ENCODE measurements at regions not wholly inside any gene's neighbourhood (a gene's known extent, or its start where the extent isn't known, plus 50 kb on each side); places are given as distances from the start of the nearest gene placed in this dataset.

- no peak overlapping the region for H3K27ac ChIP-seq (ENCODE audit: low read depth, low read length, poor library complexity, severe bottlenecking)
- TF ChIP-seq EZH2 (IDR thresholded peaks at IDR 0.05; ENCODE audit: borderline replicate concordance, low read length) (no peak), CTCF (IDR thresholded peaks at IDR 0.05; ENCODE audit: low read length) (no peak)
Observed at GRCh38 chr4:71081192-71081591, 87.7 kb downstream of the DCK start.

DNA sequence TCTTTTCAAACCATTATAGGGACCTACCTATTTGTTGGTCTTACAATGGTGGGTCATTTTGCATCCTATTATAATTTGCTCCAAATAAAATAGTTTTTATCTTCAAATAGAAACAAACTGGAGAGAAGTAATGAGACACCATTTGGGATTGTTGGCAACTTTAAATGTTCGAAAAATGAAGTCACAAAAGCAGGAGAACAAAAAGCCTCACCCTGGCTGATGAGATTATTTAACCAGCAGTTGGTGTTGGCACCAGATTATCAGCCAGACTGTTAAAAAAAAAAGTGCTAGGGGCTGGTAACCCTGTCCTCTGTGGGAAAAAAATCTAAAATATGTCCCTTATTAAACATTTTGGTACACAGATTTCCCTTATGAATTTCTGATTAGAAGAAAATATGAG is 100.3 kb downstream of the DCK start:
- Histone ChIP-seq H3K27me3 (ENCODE audit: insufficient read depth, low read length) (no peaks in the 10 kb centered on the region), H3K4me2 (ENCODE audit: low read length) (no peak overlapping the region), H3K9ac (ENCODE audit: low read length) (no peak overlapping the region), H4K20me1 (ENCODE audit: insufficient read depth, low read length) (no peaks in the 10 kb centered on the region), H3K9me3 (ENCODE audit: low read length) (no peaks in the 10 kb centered on the region), H2AFZ (ENCODE audit: low read length) (no peak overlapping the region), H3K4me1 (ENCODE audit: insufficient read depth, low read length, severe bottlenecking) (no peaks in the 10 kb centered on the region), H3K9me2 (ENCODE audit: low read depth, low read length) (no peaks in the 10 kb centered on the region), H3K36me3 (ENCODE audit: insufficient read depth, low read length) (no peaks in the 10 kb centered on the region), H3K79me2 (ENCODE audit: insufficient read depth, low read length) (no peaks in the 10 kb centered on the region), H3F3A (ENCODE audit: insufficient read depth, low read length) (no peaks in the 10 kb centered on the region), H3K4me3 (ENCODE audit: low read depth, low read length, poor library complexity, severe bottlenecking) (no peak overlapping the region), H3K27ac (ENCODE audit: low read depth, low read length, poor library complexity, severe bottlenecking) (no peak overlapping the region)
- TF ChIP-seq CTCF (IDR thresholded peaks at IDR 0.05; ENCODE audit: low read length): no peak
- TF ChIP-seq EZH2 (IDR thresholded peaks at IDR 0.05; ENCODE audit: borderline replicate concordance, low read length): no peak

More at GRCh38 chr4:71081192-71081591, 87.7 kb downstream of the DCK start:
- H3K4me2 ChIP-seq (ENCODE audit: low read length): no peak overlapping the region
- no peaks in the 10 kb centered on the region for H3K79me2 ChIP-seq (ENCODE audit: insufficient read depth, low read length)
- H3F3A ChIP-seq (ENCODE audit: insufficient read depth, low read length): no peaks in the 10 kb centered on the region
- H3K9ac ChIP-seq (ENCODE audit: low read length): no peak overlapping the region
- H3K9me3 ChIP-seq (ENCODE audit: low read length): no peaks in the 10 kb centered on the region
- H2AFZ ChIP-seq (ENCODE audit: low read length): no peak overlapping the region
- H3K27me3 ChIP-seq (ENCODE audit: insufficient read depth, low read length): no peaks in the 10 kb centered on the region
- no peaks in the 10 kb centered on the region for H3K36me3 ChIP-seq (ENCODE audit: insufficient read depth, low read length)
- no peak overlapping the region for H3K4me3 ChIP-seq (ENCODE audit: low read depth, low read length, poor library complexity, severe bottlenecking)
- no peaks in the 10 kb centered on the region for H4K20me1 ChIP-seq (ENCODE audit: insufficient read depth, low read length)
- no peaks in the 10 kb centered on the region for H3K9me2 ChIP-seq (ENCODE audit: low read depth, low read length)
- no peaks in the 10 kb centered on the region for H3K4me1 ChIP-seq (ENCODE audit: insufficient read depth, low read length, severe bottlenecking)

- H2AFZ ChIP-seq (ENCODE audit: low read length): no peak overlapping the region
- H3F3A ChIP-seq (ENCODE audit: insufficient read depth, low read length): no peaks in the 10 kb centered on the region
- no peak overlapping the region for H3K4me3 ChIP-seq (ENCODE audit: low read depth, low read length, poor library complexity, severe bottlenecking)
Observed at GRCh38 chr4:71094201-71094600, 100.8 kb downstream of the DCK start.

More at GRCh38 chr4:71094201-71094600, 100.8 kb downstream of the DCK start:
- Histone ChIP-seq H3K9me3 (ENCODE audit: low read length) (no peaks in the 10 kb centered on the region), H3K79me2 (ENCODE audit: insufficient read depth, low read length) (no peaks in the 10 kb centered on the region), H3K27me3 (ENCODE audit: insufficient read depth, low read length) (no peaks in the 10 kb centered on the region), H3K36me3 (ENCODE audit: insufficient read depth, low read length) (no peaks in the 10 kb centered on the region), H3K4me2 (ENCODE audit: low read length) (no peak overlapping the region), H3K4me1 (ENCODE audit: insufficient read depth, low read length, severe bottlenecking) (no peaks in the 10 kb centered on the region), H3K27ac (ENCODE audit: low read depth, low read length, poor library complexity, severe bottlenecking) (no peak overlapping the region), H3K9ac (ENCODE audit: low read length) (no peak overlapping the region), H3K9me2 (ENCODE audit: low read depth, low read length) (no peaks in the 10 kb centered on the region), H4K20me1 (ENCODE audit: insufficient read depth, low read length) (no peaks in the 10 kb centered on the region)
- TF ChIP-seq CTCF (IDR thresholded peaks at IDR 0.05; ENCODE audit: low read length) (no peak), EZH2 (IDR thresholded peaks at IDR 0.05; ENCODE audit: borderline replicate concordance, low read length) (no peak)

Data from OCI-LY1 (cell line).